ENCODE measurements at regions not wholly inside any gene's neighbourhood (a gene's known extent, or its start where the extent isn't known, plus 50 kb on each side); places are given as distances from the start of the nearest gene placed in this dataset.
"Not testable (repeated sequence)": the region's sequence is repeated elsewhere in the genome, so short reads cannot be mapped to it uniquely, and the experiment has no call there.

DNA sequence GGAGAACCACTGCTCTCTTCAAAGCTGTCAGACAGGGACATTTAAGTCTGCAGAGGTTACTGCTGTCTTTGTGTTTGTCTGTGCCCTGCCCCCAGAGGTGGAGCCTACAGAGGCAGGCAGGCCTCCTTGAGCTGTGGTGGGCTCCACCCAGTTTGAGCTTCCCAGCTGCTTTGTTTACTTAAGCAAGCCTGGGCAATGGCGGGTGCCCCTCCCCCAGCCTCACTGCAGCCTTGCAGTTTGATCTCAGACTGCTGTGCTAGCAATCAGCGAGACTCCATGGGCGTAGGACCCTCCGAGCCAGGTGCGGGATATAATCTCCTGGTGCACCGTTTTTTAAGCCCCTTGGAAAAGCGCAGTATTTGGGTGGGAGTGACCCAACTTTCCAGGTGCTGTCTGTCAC is 290.6 kb upstream of the MEIS1 start:
- not testable (repeated sequence) for H3K4me1 ChIP-seq (ENCODE audit: control insufficient read depth in 1 of 2, insufficient read depth in 2 of 2, low read length in 2 of 2); H3K27ac ChIP-seq (ENCODE audit: low read depth, low read length); H3K27me3 ChIP-seq (ENCODE audit: insufficient read depth, low read length); H4K91ac ChIP-seq (ENCODE audit: low read depth, low read length); H2BK12ac ChIP-seq (ENCODE audit: low read length); H3K79me2 ChIP-seq (ENCODE audit: control insufficient read depth, insufficient read depth, low read length, poor library complexity); H3K9me3 ChIP-seq (ENCODE audit: insufficient read depth, low read depth, low read length); H4K8ac ChIP-seq (ENCODE audit: low read depth, low read length); H2BK5ac ChIP-seq (ENCODE audit: low read depth, low read length, poor library complexity); H3K36me3 ChIP-seq (ENCODE audit: control insufficient read depth in 1 of 2, insufficient read depth in 2 of 2, low read length in 2 of 2); H3K18ac ChIP-seq (ENCODE audit: low read length); H3K79me1 ChIP-seq (ENCODE audit: low read length); H2BK120ac ChIP-seq (ENCODE audit: insufficient read depth, low read length, poor library complexity); H3K14ac ChIP-seq (ENCODE audit: low read length); H3K4me2 ChIP-seq (ENCODE audit: low read length); DNase-seq; H3K23ac ChIP-seq (ENCODE audit: low read length); H3K4me3 ChIP-seq (ENCODE audit: low read depth, low read length); H4K12ac ChIP-seq (ENCODE audit: low read depth, low read length); H2AFZ ChIP-seq (ENCODE audit: insufficient read depth, low read length, poor library complexity); H3K9ac ChIP-seq (ENCODE audit: low read length); H3K4ac ChIP-seq (ENCODE audit: low read depth, low read length); H2AK5ac ChIP-seq (ENCODE audit: low read length)
- no CpG with 5 or more reads among the region's 7 CpGs for WGBS (ENCODE audit: extremely low coverage, insufficient coverage, insufficient read length)

DNA sequence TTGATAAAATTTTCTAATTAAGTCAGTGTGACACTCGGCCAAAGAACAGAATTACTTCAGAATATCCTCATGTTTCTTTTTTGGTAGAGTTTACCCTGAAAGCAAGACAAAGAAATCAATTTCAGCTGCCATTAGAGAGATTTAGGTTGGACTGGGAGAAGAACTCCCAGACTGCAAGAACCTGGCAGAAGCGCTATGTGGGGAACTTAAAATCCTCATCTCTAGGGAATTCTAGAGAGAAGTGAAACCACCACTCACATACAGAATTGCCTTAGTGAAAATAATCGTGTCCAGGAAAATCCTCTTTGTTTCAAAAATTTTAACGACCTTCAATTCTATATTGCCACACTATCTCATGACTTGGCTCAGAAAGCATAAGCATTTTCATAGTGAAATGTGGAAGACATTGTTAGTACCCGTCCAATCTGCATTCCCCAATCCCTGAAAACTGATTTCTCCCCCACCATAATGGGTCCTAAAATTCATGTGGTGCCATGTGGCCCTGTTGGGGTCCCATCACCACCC is 297.3 kb upstream of the MEIS1 start:
- Histone ChIP-seq H2AK5ac (ENCODE audit: low read length) (no peak overlapping the region), H3K27me3 (ENCODE audit: insufficient read depth, low read length) (no peaks in the 10 kb centered on the region), H3K18ac (ENCODE audit: low read length) (no peak overlapping the region), H3K4me1 (ENCODE audit: control insufficient read depth in 1 of 2, insufficient read depth in 2 of 2, low read length in 2 of 2) (no peaks in the 10 kb centered on the region), H3K79me2 (ENCODE audit: control insufficient read depth, insufficient read depth, low read length, poor library complexity) (no peaks in the 10 kb centered on the region), H3K4me2 (ENCODE audit: low read length) (no peak overlapping the region), H3K4me3 (ENCODE audit: low read depth, low read length) (no peak overlapping the region), H3K4ac (ENCODE audit: low read depth, low read length) (no peak overlapping the region), H4K91ac (ENCODE audit: low read depth, low read length) (no peak overlapping the region), H3K27ac (ENCODE audit: low read depth, low read length) (no peak overlapping the region), H4K8ac (ENCODE audit: low read depth, low read length) (no peak overlapping the region), H3K9me3 (ENCODE audit: insufficient read depth, low read depth, low read length) (no peaks in the 10 kb centered on the region), H3K9ac (ENCODE audit: low read length) (no peak overlapping the region), H3K14ac (ENCODE audit: low read length) (no peak overlapping the region), H2AFZ (ENCODE audit: insufficient read depth, low read length, poor library complexity) (no peak overlapping the region), H3K36me3 (ENCODE audit: control insufficient read depth in 1 of 2, insufficient read depth in 2 of 2, low read length in 2 of 2) (no peaks in the 10 kb centered on the region), H3K79me1 (ENCODE audit: low read length) (no peaks in the 10 kb centered on the region), H4K12ac (ENCODE audit: low read depth, low read length) (no peak overlapping the region), H2BK12ac (ENCODE audit: low read length) (no peak overlapping the region), H2BK120ac (ENCODE audit: insufficient read depth, low read length, poor library complexity) (no peak overlapping the region), H3K23ac (ENCODE audit: low read length) (no peak overlapping the region), H2BK5ac (ENCODE audit: low read depth, low read length, poor library complexity) (no peak overlapping the region)
- WGBS (ENCODE audit: extremely low coverage, insufficient coverage, insufficient read length): no CpG with 5 or more reads among the region's 5 CpGs
- DNase-seq: no peak

DNA sequence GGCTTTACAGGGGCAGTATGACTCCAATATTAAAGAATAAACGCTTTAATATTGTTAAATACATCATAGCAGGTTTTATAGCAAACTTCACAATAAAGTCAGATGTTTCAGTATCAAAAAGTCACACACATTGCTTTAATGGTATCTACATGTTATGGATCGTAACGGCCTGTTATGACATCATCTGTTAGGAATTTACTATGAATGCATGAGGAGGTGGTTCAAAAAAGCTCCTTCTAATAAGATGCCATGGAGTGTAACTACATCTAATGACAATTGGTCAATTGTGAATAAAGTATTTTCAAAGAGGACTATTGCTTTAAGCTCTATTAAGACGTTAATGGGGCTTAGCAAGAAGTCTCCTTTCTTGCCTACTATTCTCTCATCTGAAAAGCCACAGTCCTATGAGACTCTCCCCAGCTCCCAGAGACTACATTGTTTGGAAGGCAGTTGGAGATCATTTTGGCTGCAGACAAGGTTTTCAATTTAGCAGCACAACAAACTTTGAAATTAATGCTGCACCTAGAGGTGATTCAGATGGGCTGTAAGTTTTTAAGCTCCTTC is 300.7 kb upstream of the MEIS1 start:
- Histone ChIP-seq H3K4me3 (ENCODE audit: low read depth, low read length) (no peak overlapping the region), H3K36me3 (ENCODE audit: control insufficient read depth in 1 of 2, insufficient read depth in 2 of 2, low read length in 2 of 2) (no peaks in the 10 kb centered on the region), H3K9ac (ENCODE audit: low read length) (no peak overlapping the region), H4K12ac (ENCODE audit: low read depth, low read length) (no peak overlapping the region), H4K8ac (ENCODE audit: low read depth, low read length) (no peak overlapping the region), H2BK120ac (ENCODE audit: insufficient read depth, low read length, poor library complexity) (no peak overlapping the region), H3K27me3 (ENCODE audit: insufficient read depth, low read length) (no peaks in the 10 kb centered on the region), H2BK5ac (ENCODE audit: low read depth, low read length, poor library complexity) (no peak overlapping the region), H3K27ac (ENCODE audit: low read depth, low read length) (no peak overlapping the region), H3K4me2 (ENCODE audit: low read length) (no peak overlapping the region), H4K91ac (ENCODE audit: low read depth, low read length) (no peak overlapping the region), H2AK5ac (ENCODE audit: low read length) (no peak overlapping the region), H2AFZ (ENCODE audit: insufficient read depth, low read length, poor library complexity) (no peak overlapping the region), H3K4ac (ENCODE audit: low read depth, low read length) (no peak overlapping the region), H3K9me3 (ENCODE audit: insufficient read depth, low read depth, low read length) (no peaks in the 10 kb centered on the region), H3K79me2 (ENCODE audit: control insufficient read depth, insufficient read depth, low read length, poor library complexity) (no peaks in the 10 kb centered on the region), H3K23ac (ENCODE audit: low read length) (no peak overlapping the region), H3K4me1 (ENCODE audit: control insufficient read depth in 1 of 2, insufficient read depth in 2 of 2, low read length in 2 of 2) (no peaks in the 10 kb centered on the region), H3K79me1 (ENCODE audit: low read length) (no peaks in the 10 kb centered on the region), H2BK12ac (ENCODE audit: low read length) (no peak overlapping the region), H3K18ac (ENCODE audit: low read length) (no peak overlapping the region), H3K14ac (ENCODE audit: low read length) (no peak overlapping the region)
- WGBS (ENCODE audit: extremely low coverage, insufficient coverage, insufficient read length): no CpG with 5 or more reads among the region's 4 CpGs
- DNase-seq: peak in 1 of 2 donors; percentile 17

DNA sequence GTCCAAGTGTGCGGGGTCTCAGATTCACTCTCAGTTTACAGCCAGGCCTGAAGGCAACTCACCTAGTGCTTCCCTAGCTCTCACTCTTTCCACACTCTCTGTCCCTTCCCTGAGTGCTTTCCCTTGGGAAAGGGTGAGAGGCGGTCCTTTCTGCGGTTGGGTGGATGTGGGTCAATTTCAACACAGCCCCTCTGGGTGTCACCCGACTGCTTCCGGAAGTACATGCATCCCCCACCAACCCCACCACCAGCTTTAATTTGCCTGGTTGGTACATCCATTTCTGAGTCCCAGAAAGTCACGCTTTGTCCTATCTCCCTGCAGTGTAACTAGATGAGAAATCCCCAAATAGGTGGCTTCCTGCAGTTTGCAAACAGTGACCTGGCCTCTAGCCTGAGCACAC is 307.3 kb upstream of the MEIS1 start:
- WGBS (ENCODE audit: extremely low coverage, insufficient coverage, insufficient read length): no CpG with 5 or more reads among the region's 6 CpGs
- peak overlapping the region; percentile 19 for H3K14ac ChIP-seq (ENCODE audit: low read length)

More for the DNA sequence above, 307.3 kb upstream of the MEIS1 start:
- H3K23ac ChIP-seq (ENCODE audit: low read length): no peak overlapping the region
- H3K36me3 ChIP-seq (ENCODE audit: control insufficient read depth in 1 of 2, insufficient read depth in 2 of 2, low read length in 2 of 2): no peaks in the 10 kb centered on the region
- no peak overlapping the region for H2AK5ac ChIP-seq (ENCODE audit: low read length)
- H3K4me1 ChIP-seq (ENCODE audit: control insufficient read depth in 1 of 2, insufficient read depth in 2 of 2, low read length in 2 of 2): peaks cover 5 to 14% of the 10 kb centered on the region in 2 experiments
- H3K27ac ChIP-seq (ENCODE audit: low read depth, low read length): peak overlapping the region; percentile 40
- no peaks in the 10 kb centered on the region for H3K79me2 ChIP-seq (ENCODE audit: control insufficient read depth, insufficient read depth, low read length, poor library complexity)
- H4K91ac ChIP-seq (ENCODE audit: low read depth, low read length): peak overlapping the region; percentile 53
- peak overlapping the region; percentile 26 for H3K4ac ChIP-seq (ENCODE audit: low read depth, low read length)
- peaks cover 7% of the 10 kb centered on the region for H3K79me1 ChIP-seq (ENCODE audit: low read length)
- H3K9ac ChIP-seq (ENCODE audit: low read length): no peak overlapping the region
- no peaks in the 10 kb centered on the region for H3K27me3 ChIP-seq (ENCODE audit: insufficient read depth, low read length)
- no peak overlapping the region for H2AFZ ChIP-seq (ENCODE audit: insufficient read depth, low read length, poor library complexity)
- peak overlapping the region; percentile 19 for H3K18ac ChIP-seq (ENCODE audit: low read length)
- peak overlapping the region; percentile 3 for H2BK5ac ChIP-seq (ENCODE audit: low read depth, low read length, poor library complexity)
- no peak overlapping the region for H3K4me2 ChIP-seq (ENCODE audit: low read length)
- no peak overlapping the region for H3K4me3 ChIP-seq (ENCODE audit: low read depth, low read length)
- DNase-seq: no peak
- peak overlapping the region; percentile 6 for H2BK120ac ChIP-seq (ENCODE audit: insufficient read depth, low read length, poor library complexity)
- H2BK12ac ChIP-seq (ENCODE audit: low read length): peak overlapping the region; percentile 74
- H4K12ac ChIP-seq (ENCODE audit: low read depth, low read length): peak overlapping the region; percentile 36
- H4K8ac ChIP-seq (ENCODE audit: low read depth, low read length): peak overlapping the region; percentile 51
- H3K9me3 ChIP-seq (ENCODE audit: insufficient read depth, low read depth, low read length): no peaks in the 10 kb centered on the region
